GM18508 (cell line): ENCODE measurements at regions not wholly inside any gene's neighbourhood (a gene's known extent, or its start where the extent isn't known, plus 50 kb on each side); places are given as distances from the start of the nearest gene placed in this dataset.
"Not testable (repeated sequence)": the region's sequence is repeated elsewhere in the genome, so short reads cannot be mapped to it uniquely, and the experiment has no call there.

Source experiments
- ATAC-seq: cut with Tn5 transposase; IDR thresholded peaks from one replicate; pipeline ENCODE4 v1.9.1; 2021; ENCODE audit warnings: moderate number of reproducible peaks; ENCODE audit not compliant: insufficient read depth, unreplicated experiment

- no peak for ATAC-seq
These were observed 274.1 kb downstream of the TFAP2A start for GRCh38 chr6:10140824-10141223.

GRCh38 chr6:10140136-10140535 lies 274.7 kb downstream of the TFAP2A start:
- no peak for ATAC-seq

GRCh38 chr6:10138917-10139316 lies 276.0 kb downstream of the TFAP2A start:
- ATAC-seq, result no peak

- ATAC-seq, result no peak
These were observed 278.2 kb downstream of the TFAP2A start for GRCh38 chr6:10136636-10137035.

- not testable (repeated sequence) for ATAC-seq
These were observed 280.7 kb downstream of the TFAP2A start for GRCh38 chr6:10134185-10134584.

GRCh38 chr6:10128721-10129120 lies 286.2 kb downstream of the TFAP2A start:
- no peak for ATAC-seq

- no peak for ATAC-seq
These were observed 292.7 kb downstream of the TFAP2A start for GRCh38 chr6:10122164-10122563.

- no peak for ATAC-seq
These were observed 301.9 kb downstream of the TFAP2A start for GRCh38 chr6:10112871-10113549.

- no peak for ATAC-seq
These were observed 302.9 kb downstream of the TFAP2A start for GRCh38 chr6:10111975-10112374.

- ATAC-seq, result no peak
These were observed 313.2 kb downstream of the TFAP2A start for GRCh38 chr6:10101551-10102252.

- ATAC-seq, result no peak
These were observed 315.2 kb downstream of the TFAP2A start for GRCh38 chr6:10099529-10100140.

GRCh38 chr6:10098756-10099528 lies 315.9 kb downstream of the TFAP2A start:
- no peak for ATAC-seq

- no peak for ATAC-seq
These were observed 321.6 kb downstream of the TFAP2A start for GRCh38 chr6:10093282-10093681.

- no peak for ATAC-seq
These were observed 330.5 kb downstream of the TFAP2A start for GRCh38 chr6:10084111-10084986.

- no peak for ATAC-seq
These were observed 332.5 kb downstream of the TFAP2A start for GRCh38 chr6:10082385-10082784.

- ATAC-seq, result no peak
These were observed 332.9 kb downstream of the TFAP2A start for GRCh38 chr6:10081957-10082356.

GRCh38 chr6:10081075-10081474 lies 333.8 kb downstream of the TFAP2A start:
- no peak for ATAC-seq

- ATAC-seq, result no peak
These were observed 334.3 kb downstream of the TFAP2A start for GRCh38 chr6:10080561-10080960.

GRCh38 chr6:10078581-10078980 lies 336.3 kb downstream of the TFAP2A start:
- ATAC-seq, result no peak

GRCh38 chr6:10074726-10075125 lies 340.1 kb downstream of the TFAP2A start:
- ATAC-seq, result not testable (repeated sequence)
